GM13977 (cell line): ENCODE measurements at regions not wholly inside any gene's neighbourhood (a gene's known extent, or its start where the extent isn't known, plus 50 kb on each side); places are given as distances from the start of the nearest gene placed in this dataset.

Source experiments
- DNase-seq: peaks from one replicate; pipeline ENCODE4 v3.0.0; 2012; ENCODE audit warnings: low spot score
- CTCF ChIP-seq: IDR thresholded peaks from 2 replicates; pipeline ENCODE4 v1.5.1; 2012; ENCODE audit warnings: mild to moderate bottlenecking, control low read depth; ENCODE audit not compliant: insufficient read depth; ENCODE audit errors: extremely low read depth, missing control alignments
- in situ Hi-C: fragments of 300-500 bp; cut with MboI; formaldehyde crosslinking; loops from one replicate; pipeline ENCODE4 v1.12.0; 2022; ENCODE audit warnings: low sequenced_read_pairs, low pct_unique_long_range_greater_than_20kb, mixed read lengths, inconsistent platforms; ENCODE audit not compliant: unreplicated experiment

GRCh38 chr21:27647921-27648320 lies 681.0 kb upstream of the ADAMTS5 start:
- in situ Hi-C loops: no loop called here
- no peak for DNase-seq
- no peak for TF ChIP-seq CTCF

GRCh38 chr21:27647401-27647800 lies 680.5 kb upstream of the ADAMTS5 start:
- TF ChIP-seq CTCF: no peak
- in situ Hi-C loops: no loop called here
- DNase-seq: no peak

- DNase-seq: no peak
- in situ Hi-C loops: no loop called here
These were observed 679.8 kb upstream of the ADAMTS5 start for GRCh38 chr21:27646691-27647090.

DNA sequence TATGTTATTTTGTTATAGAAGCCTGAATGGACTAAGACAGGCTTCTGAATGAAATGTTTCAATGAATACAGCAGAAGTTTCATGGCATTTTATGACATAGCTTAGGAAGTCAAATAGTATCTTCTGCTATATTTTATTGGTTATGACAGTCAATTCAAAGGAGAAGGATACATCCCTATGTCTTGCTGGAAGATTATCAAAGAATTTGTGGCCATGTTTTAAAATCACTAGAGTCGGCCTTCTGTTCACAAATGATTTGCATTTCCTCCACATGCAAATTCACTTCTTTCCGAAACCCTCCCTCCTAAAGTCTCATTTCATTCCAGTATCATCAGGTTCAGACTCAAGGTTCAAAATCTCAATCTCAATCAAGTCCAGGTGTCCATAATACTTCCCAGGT lies 679.2 kb upstream of the ADAMTS5 start:
- DNase-seq: no peak
- in situ Hi-C loops: no loop called here
- no peak for TF ChIP-seq CTCF

More at GRCh38 chr21:27646691-27647090, 679.8 kb upstream of the ADAMTS5 start:
- no peak for TF ChIP-seq CTCF

DNA sequence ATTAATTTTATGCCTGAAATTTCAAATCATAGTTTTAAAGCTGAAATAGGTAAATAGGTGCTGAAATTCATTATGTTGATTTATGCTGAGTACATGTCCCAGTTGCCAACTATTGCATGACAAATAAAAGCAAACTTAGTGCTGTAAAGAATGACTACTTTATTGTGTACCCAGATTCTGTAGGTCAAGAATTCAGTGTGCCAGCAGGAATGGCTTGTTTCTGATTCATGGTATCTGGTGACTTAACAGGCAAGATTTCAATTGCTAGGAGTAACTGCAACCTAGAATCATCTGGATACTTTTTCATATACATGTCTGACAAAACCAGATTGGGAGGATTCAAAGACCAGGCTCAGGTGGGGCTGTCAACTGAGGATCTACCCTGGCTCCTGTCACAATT lies 678.4 kb upstream of the ADAMTS5 start:
- in situ Hi-C loops: no loop called here
- DNase-seq: no peak
- TF ChIP-seq CTCF: no peak

DNA sequence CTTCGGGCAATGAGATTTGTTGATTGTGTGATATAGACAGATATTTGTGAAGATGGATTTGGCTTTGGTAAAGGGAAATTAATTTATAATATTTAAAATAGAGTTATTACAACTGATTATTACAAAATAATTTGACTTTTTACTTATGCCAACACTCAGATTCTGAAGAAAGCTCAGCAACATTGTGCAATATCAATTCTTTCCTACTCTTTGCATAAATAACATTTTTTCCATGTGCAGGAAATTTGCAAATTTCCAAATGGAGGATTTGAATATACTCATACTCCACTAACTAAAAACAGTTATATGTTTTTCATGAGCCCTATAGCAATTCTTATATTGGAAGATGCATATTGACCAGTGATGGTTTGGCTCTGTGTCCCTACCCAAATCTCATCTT lies 676.4 kb upstream of the ADAMTS5 start:
- in situ Hi-C loops: no loop called here
- DNase-seq: no peak
- no peak for TF ChIP-seq CTCF

- in situ Hi-C loops: no loop called here
- DNase-seq: no peak
- no peak for TF ChIP-seq CTCF
These were observed 672.4 kb upstream of the ADAMTS5 start for GRCh38 chr21:27639286-27639685.
